LHCN-M2 (cell line): ENCODE measurements at regions not wholly inside any gene's neighbourhood (a gene's known extent, or its start where the extent isn't known, plus 50 kb on each side); places are given as distances from the start of the nearest gene placed in this dataset.

Experiments used
- DNase-seq: peaks from one replicate; pipeline ENCODE4 v3.0.0-alpha.2; 2012; ENCODE audit warnings: low read depth

DNA sequence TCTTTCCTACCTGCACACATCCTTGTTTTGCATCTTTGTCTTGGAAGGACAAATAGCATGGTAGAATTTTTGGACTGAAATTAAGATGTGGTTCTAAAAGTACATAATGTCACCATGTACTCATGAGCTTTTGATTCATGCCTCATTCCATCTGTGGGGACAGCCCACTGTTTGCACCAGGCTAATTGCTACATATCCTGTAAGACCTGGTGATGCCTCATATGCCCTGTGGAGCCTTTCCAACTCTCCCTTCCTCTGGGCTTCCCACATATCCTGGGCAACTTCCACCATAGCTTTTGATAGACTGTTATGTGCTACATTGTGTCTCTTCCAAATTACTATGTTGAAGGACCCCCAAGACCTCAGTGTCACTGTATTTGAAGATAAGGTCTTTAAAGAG is 213.6 kb upstream of the PREP start:
- peak; percentile 65 for DNase-seq

DNA sequence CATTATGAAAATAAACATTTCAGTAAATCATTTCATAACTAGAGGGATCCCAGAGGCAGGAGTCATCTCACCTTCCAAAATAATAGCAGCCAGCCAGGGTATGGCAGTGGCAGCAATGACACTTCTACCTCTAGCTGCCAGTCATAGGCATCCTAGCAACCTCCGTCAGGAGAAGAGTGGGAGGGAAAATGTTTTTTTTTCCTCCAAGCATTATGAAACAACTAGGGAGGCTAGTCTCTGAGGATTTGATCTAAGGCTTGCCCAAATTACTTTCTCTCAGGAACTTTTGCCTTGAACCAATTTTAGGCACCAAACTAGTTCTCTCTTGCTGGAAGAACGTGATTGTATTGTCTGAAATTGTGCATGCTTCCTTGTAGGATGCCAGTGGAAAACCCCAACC is 208.7 kb upstream of the PREP start:
- no peak for DNase-seq

DNA sequence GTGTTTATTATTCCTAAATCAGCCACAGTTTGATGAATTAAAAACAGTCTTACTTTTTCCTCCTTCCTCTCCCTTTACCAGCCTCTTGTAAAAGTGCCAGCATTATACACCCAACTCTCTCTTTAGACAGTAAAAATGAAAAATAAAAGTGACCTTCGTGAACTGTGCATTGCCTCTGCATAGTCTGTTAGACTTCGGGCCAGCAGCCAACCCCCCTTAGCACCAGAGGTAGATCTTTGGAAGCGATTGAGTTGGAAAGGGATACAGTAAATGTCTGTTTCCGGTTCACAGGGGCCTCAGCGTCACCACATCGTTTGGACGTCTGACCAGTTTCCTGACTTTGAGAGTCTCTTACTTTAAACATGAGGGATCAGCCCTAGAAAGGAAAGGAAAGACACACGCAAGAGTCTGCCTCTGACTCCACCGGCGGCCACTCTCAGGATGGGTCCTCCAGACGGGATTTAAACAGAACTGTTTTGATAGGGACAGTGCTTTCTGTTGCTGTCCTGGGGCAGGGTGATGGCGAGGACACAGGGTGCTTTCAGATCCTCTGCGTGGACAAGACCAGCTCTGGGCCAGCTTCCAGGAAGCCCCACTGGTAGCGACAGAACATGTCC is 206.6 kb upstream of the PREP start:
- DNase-seq: no peak

DNA sequence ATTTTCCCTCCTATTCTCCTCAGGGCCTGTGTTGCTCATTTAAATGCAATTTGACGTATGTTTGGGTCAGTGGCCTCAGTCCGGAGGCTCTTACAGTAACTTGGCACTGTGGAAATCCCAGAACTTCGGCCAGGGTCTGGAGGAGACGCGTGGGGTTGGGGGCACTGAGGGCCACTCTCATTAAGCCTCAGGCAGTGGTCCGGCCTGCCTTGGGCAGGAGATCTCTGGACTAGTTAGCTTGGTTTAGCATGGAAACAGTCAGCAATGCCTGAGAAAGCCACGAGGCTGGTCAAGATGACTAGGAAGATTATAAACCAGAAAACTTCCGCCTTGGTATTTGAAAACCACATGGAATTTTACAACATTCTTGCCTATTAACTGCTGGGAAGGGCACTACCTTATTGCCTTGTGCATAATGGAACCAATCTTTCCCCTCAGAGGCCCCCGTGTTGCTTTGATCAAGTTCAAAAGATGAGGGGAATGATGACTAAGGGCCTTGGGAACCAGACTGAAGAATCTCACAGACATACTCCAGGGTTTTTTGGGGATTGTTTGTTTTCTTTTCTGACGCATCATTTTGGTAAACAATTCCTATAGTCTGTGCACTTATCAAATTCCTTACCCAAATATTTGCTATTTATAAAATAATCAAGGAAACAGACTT is 206.0 kb upstream of the PREP start:
- peak; percentile 92 for DNase-seq

DNA sequence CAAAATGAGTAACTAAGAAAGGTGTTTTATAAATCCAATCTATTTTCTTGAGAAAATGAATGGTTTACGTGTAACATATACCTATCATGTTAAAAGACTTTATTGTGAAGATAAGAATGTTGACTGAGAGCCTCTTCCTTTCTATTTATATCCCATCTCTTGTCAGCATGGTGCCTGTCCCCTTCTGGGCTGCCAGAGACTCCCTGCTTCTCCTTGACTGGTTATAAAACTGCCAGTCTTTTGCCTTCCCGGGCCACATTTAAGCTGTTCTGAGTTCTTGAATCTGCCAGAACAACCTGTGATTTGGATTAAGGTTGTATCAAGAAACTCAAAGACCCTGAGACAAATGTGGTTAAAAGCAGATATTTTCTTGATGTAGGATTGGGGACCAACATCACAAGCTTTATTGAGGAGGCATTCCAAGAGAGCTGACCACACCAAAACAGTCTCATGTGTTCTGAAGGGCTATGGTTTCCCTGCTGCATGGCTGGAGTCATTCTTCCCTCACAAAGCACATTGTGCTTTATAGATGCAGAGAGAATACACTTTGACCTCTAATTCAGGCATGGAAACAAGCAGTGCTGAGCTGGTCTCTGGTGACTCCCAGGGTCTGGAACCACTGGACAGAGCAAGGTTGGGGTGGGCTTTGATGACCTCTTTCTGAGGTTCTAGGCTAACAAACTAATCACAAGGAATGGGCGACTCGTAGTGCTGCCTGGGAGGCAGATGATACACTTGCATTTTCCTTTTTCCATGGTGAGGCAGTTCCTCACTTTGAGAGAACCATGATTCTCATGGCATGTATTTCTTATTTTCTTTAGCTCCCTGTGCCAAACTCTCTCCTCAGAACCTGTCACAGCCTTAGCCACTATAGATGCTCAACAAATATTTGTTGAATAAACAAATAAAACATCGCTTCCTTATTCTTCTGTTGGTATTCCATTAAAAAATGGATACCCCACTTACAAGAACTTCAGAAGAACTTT is 205.0 kb upstream of the PREP start:
- DNase-seq: no peak

DNA sequence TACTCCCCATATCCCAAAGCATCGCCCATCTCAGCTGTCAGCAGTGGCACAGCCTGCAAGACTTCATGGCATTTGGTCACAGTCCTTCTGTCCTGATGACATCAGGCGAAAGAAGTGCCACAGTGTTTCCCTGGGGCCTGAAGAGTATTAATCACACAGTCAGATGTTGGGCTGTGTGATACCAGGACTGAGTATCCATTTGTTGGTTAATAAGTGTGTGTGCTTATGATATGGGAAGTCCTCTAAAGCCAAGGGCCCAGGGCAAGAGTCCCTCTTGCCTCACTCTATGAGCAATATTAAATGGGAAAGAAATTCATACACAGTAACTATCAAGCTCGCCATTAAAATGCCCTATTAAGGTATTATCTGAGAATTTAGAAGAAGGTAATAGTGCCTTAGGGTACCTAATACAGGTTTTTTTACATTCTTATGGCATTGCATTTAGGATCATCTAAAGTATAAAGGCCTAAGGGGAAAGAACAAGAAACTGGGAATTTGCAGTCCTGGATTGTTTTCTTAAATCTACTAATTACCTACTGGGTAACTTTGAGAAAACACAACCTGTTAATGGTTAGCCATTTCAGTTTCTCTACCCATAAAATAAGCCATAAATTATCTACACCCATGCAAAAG is 204.1 kb upstream of the PREP start:
- DNase-seq: no peak

DNA sequence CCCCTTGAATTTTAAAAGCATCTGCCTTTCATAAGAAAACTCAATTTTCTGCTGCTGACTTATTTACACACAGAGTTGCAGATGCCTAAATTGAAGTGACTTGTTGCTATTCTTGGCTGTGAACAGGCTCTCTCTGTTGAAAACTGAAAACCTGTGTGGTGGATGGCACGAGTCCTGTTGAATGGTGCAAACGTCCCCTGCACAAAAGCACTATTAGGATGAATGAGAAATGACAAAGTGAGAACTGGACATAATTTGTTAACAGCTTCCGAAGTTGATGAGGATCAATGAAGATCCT is 201.7 kb upstream of the PREP start:
- no peak for DNase-seq

DNA sequence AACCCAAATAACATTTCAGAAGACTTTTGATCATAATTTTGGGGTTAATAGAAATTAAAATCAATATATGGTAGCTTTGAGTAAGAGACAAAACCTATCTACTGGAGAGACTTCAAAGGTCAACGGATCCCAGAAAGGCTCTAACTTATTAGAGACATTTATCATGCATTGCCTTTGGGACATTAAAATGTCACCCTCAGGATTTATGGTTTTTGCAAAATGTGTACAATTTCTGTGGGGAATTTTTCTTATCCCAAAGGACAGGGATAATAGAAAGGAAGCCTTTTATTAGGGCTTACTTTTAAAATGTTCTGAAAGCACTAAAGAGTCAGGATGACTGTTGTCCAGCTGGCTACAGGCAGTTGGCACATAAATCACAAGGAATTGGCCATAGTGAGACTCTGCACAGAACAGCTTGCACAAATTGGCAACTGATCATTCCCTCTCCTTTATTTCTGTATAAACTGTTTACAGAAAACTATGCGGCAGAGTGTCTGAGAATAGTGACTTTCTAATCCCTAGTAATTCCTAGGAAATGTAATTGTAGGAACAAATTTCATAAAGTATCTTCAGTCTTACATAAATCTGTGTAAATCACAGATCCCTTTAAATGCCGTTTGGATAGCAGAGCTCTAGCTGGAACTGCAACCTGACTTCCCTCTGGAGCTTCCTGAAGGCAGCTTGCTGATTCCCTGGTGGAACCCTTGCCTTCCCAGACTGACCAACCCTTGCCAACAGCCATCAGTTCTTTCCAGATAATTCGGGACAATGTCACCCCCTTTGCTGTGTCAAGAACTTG is 201.1 kb upstream of the PREP start:
- peak; percentile 92 for DNase-seq

DNA sequence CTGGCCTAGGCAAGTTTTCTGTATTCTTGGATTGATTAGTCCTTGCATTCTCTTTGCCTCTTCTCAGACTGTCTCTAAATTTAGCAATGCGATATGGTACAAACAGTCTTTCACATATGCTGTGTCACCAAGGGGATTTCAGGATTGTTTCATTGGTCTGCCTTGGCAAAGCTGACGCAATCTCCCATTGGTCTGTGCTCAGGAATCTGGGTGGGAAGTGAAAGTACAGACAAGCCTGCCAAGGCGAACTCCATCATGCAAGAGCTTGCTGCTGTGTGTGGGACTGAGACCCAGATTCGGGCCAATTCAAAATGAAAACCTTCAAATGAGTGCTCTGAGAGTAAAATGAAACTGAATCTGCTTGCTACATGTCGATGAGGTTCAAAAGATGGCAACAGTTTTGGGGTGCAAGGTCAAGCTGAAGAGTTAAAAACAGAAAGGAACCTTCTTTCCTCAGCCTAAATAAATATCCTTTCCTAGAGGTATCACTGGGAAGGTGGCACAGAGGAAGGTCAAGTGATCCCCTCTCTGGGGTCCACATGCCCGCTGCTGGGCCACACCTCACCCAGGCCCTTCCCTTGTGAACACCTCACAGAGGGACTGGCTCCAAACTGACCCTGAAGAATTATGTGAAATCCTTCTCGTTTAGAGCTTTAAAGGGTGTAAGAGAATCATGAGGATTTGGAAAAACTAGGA is 198.8 kb upstream of the PREP start:
- DNase-seq: peak; percentile 99

DNA sequence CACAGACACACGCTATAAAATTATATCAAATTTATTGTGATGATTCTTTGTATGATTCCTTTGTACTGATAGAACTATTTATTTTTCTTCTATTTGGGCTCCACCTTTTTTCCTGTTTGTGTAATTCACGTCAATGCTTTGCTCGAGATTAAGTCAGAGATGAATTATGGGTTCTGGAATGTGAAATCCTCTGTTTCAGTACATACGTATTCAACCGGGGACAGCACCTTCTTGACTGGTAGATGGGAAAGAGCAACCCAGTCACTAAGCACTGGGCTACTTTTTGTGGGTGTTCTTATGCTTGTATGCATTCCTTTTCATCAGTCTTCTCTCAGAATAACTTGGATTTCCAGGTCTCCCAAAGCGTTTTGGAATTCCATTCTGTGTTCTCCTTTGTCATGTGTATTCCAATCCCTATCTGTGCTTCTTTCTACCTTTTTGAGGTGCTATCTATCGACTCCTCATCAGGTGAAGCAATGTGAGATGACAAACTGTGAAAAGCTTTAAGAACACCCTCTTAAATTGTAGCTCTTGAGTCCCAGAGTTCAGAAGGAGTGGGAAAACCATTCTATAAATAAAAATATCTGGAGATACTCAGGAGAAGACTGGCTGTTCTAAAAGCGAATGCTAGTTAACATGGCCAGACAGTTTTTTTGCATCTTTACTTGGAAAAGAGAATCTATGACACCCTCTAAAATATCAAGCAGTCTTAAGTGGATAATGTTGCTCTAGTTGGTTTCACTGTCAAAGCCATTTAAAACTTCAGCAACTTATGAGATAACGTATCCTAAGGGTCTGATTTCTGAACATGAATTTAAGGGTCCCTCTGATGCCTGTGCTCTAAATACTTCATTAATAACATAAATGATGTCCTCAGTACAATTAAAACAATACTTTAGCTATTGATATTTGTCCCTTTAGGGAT is 197.7 kb upstream of the PREP start:
- DNase-seq: peak; percentile 75

DNA sequence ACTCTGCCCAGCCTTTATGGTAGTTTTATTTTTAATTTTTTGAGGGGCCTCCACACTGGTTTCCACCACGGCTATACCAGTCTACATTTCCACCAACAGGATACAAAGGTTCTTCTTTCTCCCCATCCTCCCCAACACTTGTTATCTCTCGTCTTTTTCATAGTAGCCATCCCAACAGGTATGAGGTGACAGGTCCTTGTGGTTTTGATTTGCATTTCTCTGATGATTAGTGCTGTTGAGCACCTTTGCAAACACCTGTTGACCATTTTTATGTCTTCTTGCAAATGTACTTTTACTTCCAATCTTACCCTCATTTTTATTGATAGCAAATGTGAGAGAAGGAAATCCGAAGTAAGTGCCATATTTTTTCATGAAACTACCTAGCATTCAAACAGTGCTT is 195.4 kb upstream of the PREP start:
- no peak for DNase-seq

DNA sequence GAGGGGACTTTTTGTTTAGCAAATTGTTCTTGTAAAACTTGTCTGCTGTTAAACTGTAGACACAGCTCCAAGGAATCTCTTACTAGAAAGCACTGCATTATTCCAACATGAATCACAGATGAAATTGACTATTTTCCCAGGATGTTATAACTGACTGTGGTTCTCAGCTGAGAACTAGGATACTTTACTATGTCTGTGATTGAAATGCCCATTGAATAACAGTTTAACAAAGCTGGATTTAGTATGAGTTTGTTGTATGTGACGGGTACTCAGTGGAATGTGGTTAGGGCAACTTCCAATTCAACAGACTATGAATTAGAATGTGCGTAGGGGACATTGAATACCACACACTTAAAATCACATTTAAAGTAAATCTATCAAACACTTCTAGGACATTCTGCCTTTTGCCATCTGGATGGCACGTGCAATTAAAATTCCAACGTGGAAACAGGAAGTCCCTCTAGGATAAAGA is 193.4 kb upstream of the PREP start:
- peak; percentile 96 for DNase-seq

DNA sequence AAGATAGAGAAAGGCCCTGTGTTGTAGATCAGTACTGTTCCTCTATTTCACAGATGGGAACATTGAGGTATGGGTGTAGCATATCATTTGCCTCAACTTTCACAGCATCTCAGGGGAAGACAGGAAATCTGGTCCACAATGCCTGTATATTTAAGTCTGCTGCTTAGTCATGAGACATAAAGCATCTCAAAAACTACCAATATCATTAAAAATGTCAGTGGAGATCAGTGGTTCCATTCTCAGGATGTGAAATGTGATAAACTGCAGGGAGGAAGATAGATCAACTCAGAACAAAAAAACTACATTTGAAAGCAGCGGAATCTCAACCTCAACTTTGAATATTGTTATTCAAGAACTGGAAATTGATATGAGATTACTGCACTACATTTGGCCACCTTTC is 192.9 kb upstream of the PREP start:
- DNase-seq: no peak

DNA sequence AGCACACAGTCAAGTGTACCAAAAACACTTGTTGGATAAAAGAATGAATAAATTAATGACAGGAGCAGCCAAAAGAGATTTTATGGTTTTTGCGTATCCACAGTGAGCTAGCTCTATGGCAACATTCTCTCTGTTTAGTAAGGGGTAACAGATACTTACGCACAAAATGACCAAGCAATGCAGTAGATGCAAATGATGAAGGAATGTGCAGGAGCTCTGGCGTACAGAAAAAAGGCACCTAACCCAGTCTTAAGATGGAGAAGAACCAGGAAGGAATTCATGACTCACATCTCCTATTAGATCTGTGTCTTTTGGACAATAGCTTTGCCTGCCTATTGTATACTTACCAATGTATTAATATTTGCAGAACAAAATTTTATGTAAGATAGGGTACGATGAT is 191.9 kb upstream of the PREP start:
- no peak for DNase-seq

DNA sequence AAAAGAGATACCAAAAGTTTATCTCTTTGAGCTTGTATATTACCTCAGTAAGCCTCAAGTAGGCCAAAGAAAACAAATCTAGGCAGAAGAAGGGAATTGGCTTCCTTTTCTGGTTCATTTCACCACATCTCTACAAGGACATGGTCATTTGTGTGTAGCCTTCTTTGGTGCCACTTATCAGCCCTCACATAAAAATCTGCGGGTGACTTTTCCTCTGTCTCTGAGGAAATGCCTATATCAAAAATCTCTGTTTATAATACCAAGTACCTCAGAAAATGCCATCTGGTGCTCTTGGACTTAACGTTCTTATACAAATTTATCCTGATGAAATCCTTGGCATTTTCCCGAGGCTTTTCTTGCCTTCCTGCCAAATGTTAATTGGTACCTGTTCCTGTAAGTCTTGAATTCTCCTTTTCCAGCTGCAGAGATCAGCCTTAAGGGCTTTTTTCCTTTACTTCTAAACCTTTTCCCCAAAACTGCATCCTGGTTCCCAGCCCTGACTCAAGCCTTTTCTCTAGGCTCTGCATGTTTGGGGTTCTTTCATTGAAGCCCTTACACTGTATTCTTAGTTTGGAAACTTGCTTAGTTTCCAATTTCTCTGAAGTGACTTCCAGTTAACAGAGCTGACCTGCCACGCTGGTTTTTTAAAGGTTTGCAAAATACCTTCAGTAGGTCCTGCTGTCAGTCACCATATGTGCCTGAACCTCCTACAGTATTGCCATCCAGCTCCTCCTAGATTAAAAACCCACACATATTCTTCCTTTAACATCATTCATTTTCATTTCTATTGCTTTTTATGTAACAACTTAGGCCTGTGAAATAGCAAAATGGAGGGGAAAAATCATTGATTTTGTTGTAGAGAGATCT is 191.2 kb upstream of the PREP start:
- DNase-seq: no peak

DNA sequence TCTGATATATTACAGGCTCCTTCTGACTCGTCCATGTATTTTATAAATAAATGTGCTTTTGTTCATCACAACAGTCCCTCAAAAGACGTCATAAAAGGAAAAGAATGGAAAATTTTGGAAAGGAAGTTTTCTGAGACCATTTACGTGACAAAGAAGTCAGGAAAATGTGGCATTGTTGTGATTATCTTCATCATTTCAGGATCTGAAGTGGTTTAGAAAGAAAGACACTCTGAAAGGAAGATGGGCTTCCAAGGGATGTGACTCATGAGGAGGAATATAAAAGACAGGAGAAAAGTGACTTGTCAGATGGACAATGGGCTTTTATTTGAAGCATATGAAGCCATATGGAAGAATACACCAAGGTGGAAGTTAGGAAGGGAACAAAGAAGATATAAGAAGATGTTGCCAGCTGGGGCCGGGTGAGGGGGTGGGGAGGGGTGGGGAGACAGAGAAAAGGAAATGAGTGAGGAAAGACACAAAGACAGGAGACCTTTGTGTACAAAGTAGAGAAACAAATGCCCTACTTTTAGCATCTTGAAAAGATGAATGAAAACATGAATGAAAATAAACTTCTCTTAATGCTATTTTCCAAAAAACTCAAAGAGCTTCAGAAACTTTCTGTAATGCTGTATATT is 190.3 kb upstream of the PREP start:
- no peak for DNase-seq

DNA sequence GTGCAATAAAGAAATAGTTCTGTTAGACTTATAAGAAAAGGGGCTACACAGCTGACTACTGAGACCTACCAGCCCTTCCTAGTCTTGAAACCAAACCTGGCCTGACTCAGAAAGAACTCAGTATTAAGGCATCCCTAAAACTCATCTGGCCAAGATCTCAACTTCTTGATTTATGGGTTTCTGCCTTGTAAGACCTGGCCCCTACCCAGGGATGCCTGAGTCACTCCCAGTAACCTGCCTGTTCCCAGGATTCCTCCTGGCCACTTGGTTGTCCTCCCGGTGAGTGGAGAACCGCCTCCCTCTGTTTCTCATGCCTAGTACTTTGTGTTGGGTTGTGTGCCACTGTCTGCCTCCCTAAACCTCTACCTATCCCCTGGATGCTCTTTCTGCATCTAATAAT is 189.4 kb upstream of the PREP start:
- peak; percentile 65 for DNase-seq

DNA sequence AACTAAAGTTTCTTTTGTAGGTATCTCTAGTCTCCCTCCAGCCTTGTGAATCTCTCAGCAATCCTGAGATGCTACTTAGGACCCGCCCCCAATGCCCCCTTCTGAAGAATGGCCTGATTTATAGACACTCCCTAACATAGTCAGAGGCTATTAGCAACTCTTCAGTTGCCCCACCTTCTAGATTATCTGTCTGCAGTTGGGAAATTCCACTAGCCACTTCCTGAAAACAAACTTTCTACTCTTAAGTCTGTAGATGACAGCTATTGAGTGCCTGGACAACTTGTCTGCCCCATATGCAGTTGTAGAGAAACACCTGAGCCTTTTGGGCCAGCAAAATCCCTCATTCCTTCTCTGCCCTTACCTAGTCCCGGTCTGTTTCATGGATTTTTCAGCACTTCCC is 188.2 kb upstream of the PREP start:
- DNase-seq: no peak
